ENCODE measurements at regions not wholly inside any gene's neighbourhood (a gene's known extent, or its start where the extent isn't known, plus 50 kb on each side); places are given as distances from the start of the nearest gene placed in this dataset.
"Not testable (repeated sequence)": the region's sequence is repeated elsewhere in the genome, so short reads cannot be mapped to it uniquely, and the experiment has no call there.

DNA sequence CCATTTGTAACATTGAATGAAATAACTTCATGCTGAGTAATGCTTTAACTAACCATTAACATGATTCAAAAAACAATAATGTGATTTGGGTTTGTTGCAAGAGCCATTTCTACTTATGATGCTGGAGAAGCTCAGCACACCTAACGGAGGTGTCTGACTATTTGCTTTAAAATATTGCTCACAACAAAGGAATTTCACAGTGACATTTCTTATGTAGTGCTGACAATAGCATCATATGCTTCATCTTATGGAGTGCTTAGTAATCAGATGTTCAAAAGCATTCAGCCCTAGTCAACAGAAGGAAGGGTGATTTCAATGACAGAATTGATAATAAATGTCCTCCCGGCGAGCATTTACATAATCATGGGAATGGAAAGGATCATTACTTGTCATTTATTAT lies 1003.3 kb upstream of the COX7C start:
- intact Hi-C loops (cut with DNase I) = no loop called here
- DNase-seq (no peak), ATAC-seq (no peak)
- Histone ChIP-seq H3K36me3 (ENCODE audit: insufficient read depth in 1 of 2, low read depth in 1 of 2) (no peaks in the 10 kb centered on the region), H3K27ac (no peak overlapping the region), H3K4me1 (no peaks in the 10 kb centered on the region), H3K9me3 (no peaks in the 10 kb centered on the region), H3K27me3 (ENCODE audit: insufficient read depth in 3 of 3, low read length in 2 of 3) (no peaks in the 10 kb centered on the region), H3K4me3 (no peak overlapping the region)
- 84 to 91% (median 89%) methylated on average over 3 of the region's 3 CpGs for WGBS, 3 donors
- TF ChIP-seq, protein P1, sequence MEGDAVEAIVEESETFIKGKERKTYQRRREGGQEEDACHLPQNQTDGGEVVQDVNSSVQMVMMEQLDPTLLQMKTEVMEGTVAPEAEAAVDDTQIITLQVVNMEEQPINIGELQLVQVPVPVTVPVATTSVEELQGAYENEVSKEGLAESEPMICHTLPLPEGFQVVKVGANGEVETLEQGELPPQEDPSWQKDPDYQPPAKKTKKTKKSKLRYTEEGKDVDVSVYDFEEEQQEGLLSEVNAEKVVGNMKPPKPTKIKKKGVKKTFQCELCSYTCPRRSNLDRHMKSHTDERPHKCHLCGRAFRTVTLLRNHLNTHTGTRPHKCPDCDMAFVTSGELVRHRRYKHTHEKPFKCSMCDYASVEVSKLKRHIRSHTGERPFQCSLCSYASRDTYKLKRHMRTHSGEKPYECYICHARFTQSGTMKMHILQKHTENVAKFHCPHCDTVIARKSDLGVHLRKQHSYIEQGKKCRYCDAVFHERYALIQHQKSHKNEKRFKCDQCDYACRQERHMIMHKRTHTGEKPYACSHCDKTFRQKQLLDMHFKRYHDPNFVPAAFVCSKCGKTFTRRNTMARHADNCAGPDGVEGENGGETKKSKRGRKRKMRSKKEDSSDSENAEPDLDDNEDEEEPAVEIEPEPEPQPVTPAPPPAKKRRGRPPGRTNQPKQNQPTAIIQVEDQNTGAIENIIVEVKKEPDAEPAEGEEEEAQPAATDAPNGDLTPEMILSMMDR (IDR thresholded peaks at IDR 0.05) = no peak

DNA sequence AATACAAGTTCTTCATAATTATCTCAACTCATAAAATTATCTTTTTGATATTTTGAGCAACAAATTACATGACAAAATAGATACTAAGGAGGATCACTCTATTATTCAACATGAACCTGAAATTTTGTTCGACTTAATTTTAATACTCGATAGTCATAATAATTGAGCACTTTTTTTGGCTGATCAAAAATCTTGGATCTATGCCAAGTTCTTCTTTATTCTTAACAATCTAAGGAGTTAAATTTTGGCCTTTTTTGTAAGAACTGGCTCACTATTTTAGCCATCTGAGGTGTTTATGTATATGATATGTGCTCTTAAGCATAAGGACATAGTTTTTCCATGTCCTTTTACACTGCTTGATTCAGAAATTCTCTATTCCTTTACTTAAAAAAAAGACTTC lies 996.1 kb upstream of the COX7C start:
- Histone ChIP-seq H3K27me3 (ENCODE audit: insufficient read depth in 3 of 3, low read length in 2 of 3) (no peaks in the 10 kb centered on the region), H3K27ac (no peak overlapping the region), H3K36me3 (ENCODE audit: insufficient read depth in 1 of 2, low read depth in 1 of 2) (no peaks in the 10 kb centered on the region), H3K4me3 (no peak overlapping the region), H3K4me1 (no peaks in the 10 kb centered on the region), H3K9me3 (no peaks in the 10 kb centered on the region)
- WGBS, 3 donors = 92 to 93% (median 92%) methylated on average over 2 of the region's 2 CpGs
- DNase-seq (no peak), ATAC-seq (no peak)
- intact Hi-C loops (cut with DNase I) = no loop called here
- TF ChIP-seq, protein P1 (IDR thresholded peaks at IDR 0.05) = no peak

DNA sequence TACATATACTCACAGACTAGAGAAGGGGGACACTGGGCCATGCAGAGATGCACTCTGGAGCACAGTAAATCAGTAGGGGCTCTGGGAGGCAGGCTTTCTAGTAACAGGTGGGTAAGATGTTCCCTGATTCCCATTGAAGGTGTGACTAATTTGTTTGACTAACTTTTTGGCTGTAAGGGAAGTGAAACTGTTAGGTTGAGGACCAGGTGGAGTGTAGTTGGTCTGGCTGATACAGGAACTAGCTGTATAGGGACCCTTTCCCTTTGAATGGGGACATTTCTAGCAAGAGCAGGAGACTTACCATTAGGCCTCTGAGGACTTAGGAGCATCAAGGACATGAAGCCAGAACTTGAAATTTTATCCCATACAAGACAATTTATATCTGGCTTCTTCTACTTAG lies 989.6 kb upstream of the COX7C start:
- intact Hi-C loops (cut with DNase I) = no loop called here
- Histone ChIP-seq H3K27ac (no peak overlapping the region), H3K4me3 (no peak overlapping the region), H3K4me1 (no peaks in the 10 kb centered on the region), H3K36me3 (ENCODE audit: insufficient read depth in 1 of 2, low read depth in 1 of 2) (no peaks in the 10 kb centered on the region), H3K27me3 (ENCODE audit: insufficient read depth in 3 of 3, low read length in 2 of 3) (no peaks in the 10 kb centered on the region), H3K9me3 (no peaks in the 10 kb centered on the region)
- DNase-seq (no peak), ATAC-seq (no peak)
- TF ChIP-seq, protein P1 (IDR thresholded peaks at IDR 0.05) = no peak

DNA sequence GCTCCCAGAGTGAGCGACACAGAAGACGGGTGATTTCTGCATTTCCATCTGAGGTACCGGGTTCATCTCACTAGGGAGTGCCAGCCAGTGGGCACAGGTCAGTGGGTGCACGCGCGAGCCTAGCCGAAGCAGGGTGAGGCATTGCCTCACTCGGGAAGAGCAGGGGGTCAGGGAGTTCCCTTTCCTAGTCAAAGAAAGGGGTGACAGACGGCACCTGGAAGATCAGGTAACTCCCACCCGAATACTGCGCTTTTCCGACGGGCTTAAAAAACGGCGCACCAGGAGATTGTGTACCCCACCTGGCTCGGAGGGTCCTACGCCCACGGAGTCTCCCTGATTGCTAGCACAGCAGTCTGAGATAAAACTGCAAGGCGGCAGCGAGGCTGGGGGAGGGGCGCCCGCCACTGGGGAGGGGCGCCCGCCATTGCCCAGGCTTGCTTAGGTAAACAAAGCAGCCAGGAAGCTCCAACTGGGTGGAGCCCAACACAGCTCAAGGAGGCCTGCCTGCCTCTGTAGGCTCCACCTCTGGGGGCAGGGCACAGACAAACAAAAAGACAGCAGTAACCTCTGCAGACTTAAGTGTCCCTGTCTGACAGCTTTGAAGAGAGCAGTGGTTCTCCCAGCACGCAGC lies 979.1 kb upstream of the COX7C start:
- H3K4me1 ChIP-seq, H3K4me3 ChIP-seq: not testable (repeated sequence)

DNA sequence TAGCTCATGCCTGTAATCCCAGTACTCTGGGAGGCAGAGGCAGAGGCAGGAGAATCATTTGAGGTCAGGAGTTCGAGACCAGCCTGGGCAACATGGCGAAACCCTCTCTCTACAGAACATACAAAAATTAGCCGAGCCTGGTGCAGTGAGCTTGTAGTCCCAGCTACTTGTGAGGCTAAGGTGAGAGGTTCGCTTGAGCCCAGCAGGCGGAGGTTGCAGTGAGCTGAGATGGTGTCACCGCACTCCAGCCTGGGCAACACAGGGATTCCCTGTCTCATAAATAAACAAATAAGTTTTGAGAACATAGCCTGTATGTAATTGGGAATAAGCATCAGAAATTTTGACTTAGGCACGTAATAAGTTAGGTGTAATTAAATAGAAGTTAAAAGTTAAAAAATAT lies 971.7 kb upstream of the COX7C start:
- DNase-seq = no peak
- H3K9me3 ChIP-seq = no peaks in the 10 kb centered on the region
- no peaks in the 10 kb centered on the region for H3K27me3 ChIP-seq (ENCODE audit: insufficient read depth in 3 of 3, low read length in 2 of 3)
- intact Hi-C loops (cut with DNase I) = no loop called here
- H3K27ac ChIP-seq = no peak overlapping the region
- no peaks in the 10 kb centered on the region for H3K36me3 ChIP-seq (ENCODE audit: insufficient read depth in 1 of 2, low read depth in 1 of 2)
- H3K4me3 ChIP-seq = no peak overlapping the region
- TF ChIP-seq, protein P1 (IDR thresholded peaks at IDR 0.05) = no peak
- H3K4me1 ChIP-seq = no peaks in the 10 kb centered on the region
- ATAC-seq = no peak
- 80 to 89% (median 87%) methylated on average over 7 of the region's 7 CpGs for WGBS, 3 donors

More for the DNA sequence above, 979.1 kb upstream of the COX7C start:
- H3K9me3 ChIP-seq; intact Hi-C loops (cut with DNase I); H3K27me3 ChIP-seq (ENCODE audit: insufficient read depth in 3 of 3, low read length in 2 of 3); DNase-seq; H3K36me3 ChIP-seq (ENCODE audit: insufficient read depth in 1 of 2, low read depth in 1 of 2); ATAC-seq; H3K27ac ChIP-seq: not testable (repeated sequence)
- 87 to 96% (median 88%) methylated on average over 18 of the region's 25 CpGs for WGBS, 3 donors

All from psoas muscle (tissue), 7 donors.